HCT116 (cell line): ENCODE measurements at regions not wholly inside any gene's neighbourhood (a gene's known extent, or its start where the extent isn't known, plus 50 kb on each side); places are given as distances from the start of the nearest gene placed in this dataset.

Source experiments
- ATAC-seq: fragments of 200-7000 bp; cut with Tn5 transposase; 2 replicates; pipeline ENCODE4 v1.9.1; 2020; ENCODE audit warnings: mild to moderate bottlenecking, moderate library complexity
- BruUV-seq: library from RNA; stranded (reverse); fragments of 400-500 nt; replicated peaks from 2 replicates; lab custom pipeline; 2021; lab: Mats Ljungman, UMichigan
- CTCF ChIA-PET: fragments of 300-600 bp; sonication (Branson Sonifier 250); formaldehyde crosslinking; loops from one replicate; lab custom pipeline; 2021; ENCODE audit warnings: antibody characterized with exemption; lab: Charles Lee
- POLR2A ChIA-PET: fragments of 300-600, 350-600 bp; sonication (Branson Sonifier 250); formaldehyde crosslinking; loops from one replicate; lab custom pipeline; 2021; ENCODE audit warnings: antibody characterized with exemption; lab: Charles Lee
- RAD21 ChIA-PET, 2 experiments: fragments of 300-600 bp; sonication (Branson Sonifier 250); formaldehyde crosslinking; loops; one replicate each; lab custom pipeline; 2023; ENCODE audit warnings: low total read pairs in 2 of 2; ENCODE audit not compliant: uncharacterized antibody in 2 of 2, unreplicated experiment in 2 of 2, low non-redundant PET in 1 of 2; lab: Charles Lee
- DNase-seq: peaks from one replicate; pipeline ENCODE4 v3.0.0-alpha.2; 2010; ENCODE audit warnings: low read depth, low spot score
- H2AFZ ChIP-seq: fragments of 200-600 bp; shearing (Covaris generic), sonication (generic); 2 replicates; pipeline ENCODE4 v1.6.1; 2017; ENCODE audit warnings: low read depth, mixed run types, mixed read lengths, antibody characterized with exemption, low read length; ENCODE audit not compliant: poor library complexity, severe bottlenecking
- H3K27ac ChIP-seq: 2 replicates; pipeline ENCODE4 v1.5.1; 2012; ENCODE audit warnings: low read depth, low read length
- H3K27me3 ChIP-seq: fragments of 200-600 bp; sonication (generic); 2 replicates; pipeline ENCODE4 v1.6.1; 2016; ENCODE audit warnings: mixed run types, low read length, mixed read lengths; ENCODE audit not compliant: insufficient read depth
- H3K36me3 ChIP-seq, 2 experiments: fragments of 200-500 bp in 1 of 2; fragments of 200-600 bp in 1 of 2; sonication (Bioruptor generic) in 1 of 2; sonication (generic) in 1 of 2; 2 replicates each; pipeline versions ENCODE4 v1.5.1 to v1.6.1; 2014 to 2016; ENCODE audit warnings: low read length in 2 of 2, inconsistent platforms in 1 of 2, mixed read lengths in 1 of 2, mixed run types in 1 of 2; ENCODE audit not compliant: insufficient read depth in 2 of 2, control insufficient read depth in 1 of 2
- H3K4me1 ChIP-seq, 2 experiments: fragments of 200-600 bp in 1 of 2; sonication (generic) in 1 of 2; 2 replicates each; pipeline versions ENCODE4 v1.5.1 to v1.6.1; 2012 to 2017; ENCODE audit warnings: low read length in 2 of 2, inconsistent platforms in 1 of 2, mild to moderate bottlenecking in 1 of 2, mixed read lengths in 1 of 2, mixed run types in 1 of 2, moderate library complexity in 1 of 2; ENCODE audit not compliant: insufficient read depth in 2 of 2, control insufficient read depth in 1 of 2
- H3K4me2 ChIP-seq: fragments of 200-600 bp; sonication (generic); 2 replicates; pipeline ENCODE4 v1.6.1; 2017; ENCODE audit warnings: mixed run types, low read length, mixed read lengths
- H3K4me3 ChIP-seq, 2 experiments: fragments of 200-600 bp in 1 of 2; sonication (generic) in 1 of 2; replicated peaks in 1 of 2; 2 replicates each; pipeline ENCODE4 v1.5.1; 2011 to 2016; ENCODE audit warnings: low read length in 2 of 2, control low read depth in 1 of 2, low read depth in 1 of 2, mild to moderate bottlenecking in 1 of 2, mixed read lengths in 1 of 2, mixed run types in 1 of 2
- H3K79me2 ChIP-seq: fragments of 200-600 bp; sonication (generic); 2 replicates; pipeline ENCODE4 v1.6.1; 2017; ENCODE audit warnings: mild to moderate bottlenecking, mixed run types, low read length, moderate library complexity, mixed read lengths; ENCODE audit not compliant: insufficient read depth
- H3K9ac ChIP-seq: fragments of 200-600 bp; sonication (generic); 2 replicates; pipeline ENCODE4 v1.6.1; 2016; ENCODE audit warnings: low read length, mixed read lengths
- H3K9me2 ChIP-seq: fragments of 200-600 bp; sonication (generic), shearing (Covaris generic); 2 replicates; pipeline ENCODE4 v1.6.1; 2017; ENCODE audit warnings: mixed run types, mild to moderate bottlenecking, moderate library complexity; ENCODE audit not compliant: insufficient read depth
- H3K9me3 ChIP-seq, 2 experiments: fragments of 200-500 bp in 1 of 2; fragments of 200-600 bp in 1 of 2; sonication (Bioruptor generic) in 1 of 2; sonication (generic) in 1 of 2; 2 replicates each; pipeline ENCODE4 v1.6.1; 2014 to 2017; ENCODE audit warnings: low read length in 2 of 2, mixed read lengths in 2 of 2, inconsistent platforms in 1 of 2, low read depth in 1 of 2, mild to moderate bottlenecking in 1 of 2, mixed run types in 1 of 2, moderate library complexity in 1 of 2; ENCODE audit not compliant: control insufficient read depth in 1 of 2, insufficient read depth in 1 of 2
- H4K20me1 ChIP-seq: fragments of 200-600 bp; sonication (generic), shearing (Covaris generic); 2 replicates; pipeline ENCODE4 v1.6.1; 2017; ENCODE audit warnings: mixed run types, mild to moderate bottlenecking, moderate library complexity; ENCODE audit not compliant: insufficient read depth
- CBX3 ChIP-seq: IDR thresholded peaks from 2 replicates; pipeline ENCODE4 v1.6.1; 2012; ENCODE audit warnings: low read depth
- CEBPB ChIP-seq: IDR thresholded peaks from 2 replicates; pipeline ENCODE4 v1.6.1; 2012; ENCODE audit warnings: low read depth
- EGR1 ChIP-seq: IDR thresholded peaks from 2 replicates; pipeline ENCODE4 v1.6.1; 2012; ENCODE audit warnings: low read depth
- ELF1 ChIP-seq: IDR thresholded peaks from 2 replicates; pipeline ENCODE4 v1.6.1; 2012; ENCODE audit warnings: low read depth, borderline replicate concordance
- EZH2 ChIP-seq: fragments of 200-600 bp; sonication (generic); IDR thresholded peaks from 2 replicates; pipeline ENCODE4 v1.6.1; 2017; ENCODE audit warnings: antibody characterized with exemption, mixed run types
- EZH2phosphoT487 ChIP-seq: fragments of 200-600 bp; IDR thresholded peaks from 2 replicates; pipeline ENCODE4 v1.6.1; 2018; ENCODE audit warnings: antibody characterized with exemption, borderline replicate concordance
- FOSL1 ChIP-seq: IDR thresholded peaks from 2 replicates; pipeline ENCODE4 v1.6.1; 2012; ENCODE audit warnings: low read depth
- JUND ChIP-seq: IDR thresholded peaks from 2 replicates; pipeline ENCODE4 v1.6.1; 2012
- POLR2A ChIP-seq: IDR thresholded peaks from 2 replicates; pipeline ENCODE4 v1.7.0; 2011; ENCODE audit warnings: borderline replicate concordance; ENCODE audit not compliant: insufficient read depth, insufficient read length; ENCODE audit errors: extremely low read depth
- POLR2AphosphoS5 ChIP-seq: IDR thresholded peaks from 2 replicates; pipeline ENCODE4 v1.6.1; 2011; ENCODE audit warnings: mild to moderate bottlenecking, low read depth, low read length, moderate library complexity
- RAD21 ChIP-seq: IDR thresholded peaks from 2 replicates; pipeline ENCODE4 v1.6.1; 2012; ENCODE audit warnings: low read depth, mild to moderate bottlenecking
- SP1 ChIP-seq: IDR thresholded peaks from 2 replicates; pipeline ENCODE4 v1.6.1; 2012; ENCODE audit warnings: low read depth
- SRF ChIP-seq: IDR thresholded peaks from 2 replicates; pipeline ENCODE4 v1.6.1; 2012; ENCODE audit warnings: low read depth
- ZNF274 ChIP-seq: fragments of 200-500 bp; sonication (Bioruptor generic); IDR thresholded peaks from 2 replicates; pipeline ENCODE4 v1.6.1; 2014; ENCODE audit warnings: mild to moderate bottlenecking, low read depth, low read length, inconsistent platforms
- intact Hi-C: fragments of 100-400 bp; cut with micrococcal nuclease; formaldehyde crosslinking; loops from 2 replicates; pipeline ENCODE4 v1.10.0; 2022
- TF ChIP-seq, protein P1 (sequence below), 3 experiments: fragments of 200-600 bp in 1 of 3; sonication (generic) in 1 of 3; IDR thresholded peaks in 2 of 3; conservative IDR thresholded peaks in 1 of 3; 2 replicates each; pipeline ENCODE4 v1.5.1; 2012 to 2017; ENCODE audit warnings: low read depth in 2 of 3, low read length in 2 of 3, antibody characterized with exemption in 1 of 3, borderline replicate concordance in 1 of 3, control low read depth in 1 of 3, mild to moderate bottlenecking in 1 of 3, mixed read lengths in 1 of 3, mixed run types in 1 of 3, moderate library complexity in 1 of 3; ENCODE audit not compliant: insufficient read depth in 1 of 3
- TF ChIP-seq, protein P2 (sequence below): IDR thresholded peaks from 2 replicates; pipeline ENCODE4 v1.6.1; 2012
- TF ChIP-seq, protein P3 (sequence below): IDR thresholded peaks from 2 replicates; pipeline ENCODE4 v1.6.1; 2012; ENCODE audit warnings: low read depth
- TF ChIP-seq, protein P4 (sequence below): IDR thresholded peaks from 2 replicates; pipeline ENCODE4 v1.6.1; 2012

DNA sequence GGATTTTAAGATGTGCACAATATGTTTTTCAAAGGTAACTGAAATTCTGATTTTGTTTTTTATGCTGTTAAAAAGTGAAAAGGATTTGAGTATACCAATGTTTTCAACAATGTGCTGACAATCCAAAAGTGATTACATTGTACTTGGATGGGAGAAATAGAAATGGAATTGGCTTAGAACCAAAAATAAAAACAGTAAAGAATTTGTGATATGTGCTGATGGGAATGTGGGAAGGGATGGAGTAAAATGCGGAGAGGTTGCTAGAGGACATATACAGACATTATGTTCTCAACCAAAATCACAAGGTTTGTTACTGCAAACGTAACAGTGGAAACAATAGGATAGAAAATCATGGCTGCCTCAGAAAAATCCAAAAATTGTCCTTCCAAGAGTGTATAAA, 279.3 kb upstream of the TENM4 start:
- CTCF ChIA-PET: no interaction called here
- H3K4me1 ChIP-seq: no peaks in the 10 kb centered on the region

More for the DNA sequence above, 279.3 kb upstream of the TENM4 start:
- ChIA-PET RAD21 (no interaction called here), POLR2A (no interaction called here)
- H3K79me2 ChIP-seq: no peaks in the 10 kb centered on the region
- no TSS peak for BruUV-seq
- ATAC-seq: no peak
- peaks cover 0 to 24% of the 10 kb centered on the region in 2 experiments; a peak in 1 of 4 replicates for H3K9me3 ChIP-seq
- no peaks in the 10 kb centered on the region for H3K36me3 ChIP-seq
- no peak overlapping the region for H3K4me3 ChIP-seq
- H3K9ac ChIP-seq: no peak overlapping the region
- no peak for TF ChIP-seq EZH2
- no peak for TF ChIP-seq RAD21
- no peak for TF ChIP-seq EGR1
- no peak for TF ChIP-seq CEBPB
- no peak for TF ChIP-seq ELF1
- TF ChIP-seq EZH2phosphoT487: no peak
- no peak for TF ChIP-seq POLR2A
- TF ChIP-seq SRF: no peak
- no peak for TF ChIP-seq POLR2AphosphoS5
- TF ChIP-seq, protein P1, sequence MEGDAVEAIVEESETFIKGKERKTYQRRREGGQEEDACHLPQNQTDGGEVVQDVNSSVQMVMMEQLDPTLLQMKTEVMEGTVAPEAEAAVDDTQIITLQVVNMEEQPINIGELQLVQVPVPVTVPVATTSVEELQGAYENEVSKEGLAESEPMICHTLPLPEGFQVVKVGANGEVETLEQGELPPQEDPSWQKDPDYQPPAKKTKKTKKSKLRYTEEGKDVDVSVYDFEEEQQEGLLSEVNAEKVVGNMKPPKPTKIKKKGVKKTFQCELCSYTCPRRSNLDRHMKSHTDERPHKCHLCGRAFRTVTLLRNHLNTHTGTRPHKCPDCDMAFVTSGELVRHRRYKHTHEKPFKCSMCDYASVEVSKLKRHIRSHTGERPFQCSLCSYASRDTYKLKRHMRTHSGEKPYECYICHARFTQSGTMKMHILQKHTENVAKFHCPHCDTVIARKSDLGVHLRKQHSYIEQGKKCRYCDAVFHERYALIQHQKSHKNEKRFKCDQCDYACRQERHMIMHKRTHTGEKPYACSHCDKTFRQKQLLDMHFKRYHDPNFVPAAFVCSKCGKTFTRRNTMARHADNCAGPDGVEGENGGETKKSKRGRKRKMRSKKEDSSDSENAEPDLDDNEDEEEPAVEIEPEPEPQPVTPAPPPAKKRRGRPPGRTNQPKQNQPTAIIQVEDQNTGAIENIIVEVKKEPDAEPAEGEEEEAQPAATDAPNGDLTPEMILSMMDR (IDR thresholded peaks at IDR 0.05 in 2 of 3, conservative IDR thresholded peaks at IDR 0.05 in 1 of 3; ENCODE audit: borderline replicate concordance in 1 of 3, insufficient read depth in 1 of 3, low read depth in 2 of 3, low read length in 2 of 3): no peak
- TF ChIP-seq JUND: no peak
- TF ChIP-seq, protein P2, sequence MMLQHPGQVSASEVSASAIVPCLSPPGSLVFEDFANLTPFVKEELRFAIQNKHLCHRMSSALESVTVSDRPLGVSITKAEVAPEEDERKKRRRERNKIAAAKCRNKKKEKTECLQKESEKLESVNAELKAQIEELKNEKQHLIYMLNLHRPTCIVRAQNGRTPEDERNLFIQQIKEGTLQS: no peak
- TF ChIP-seq, protein P3, sequence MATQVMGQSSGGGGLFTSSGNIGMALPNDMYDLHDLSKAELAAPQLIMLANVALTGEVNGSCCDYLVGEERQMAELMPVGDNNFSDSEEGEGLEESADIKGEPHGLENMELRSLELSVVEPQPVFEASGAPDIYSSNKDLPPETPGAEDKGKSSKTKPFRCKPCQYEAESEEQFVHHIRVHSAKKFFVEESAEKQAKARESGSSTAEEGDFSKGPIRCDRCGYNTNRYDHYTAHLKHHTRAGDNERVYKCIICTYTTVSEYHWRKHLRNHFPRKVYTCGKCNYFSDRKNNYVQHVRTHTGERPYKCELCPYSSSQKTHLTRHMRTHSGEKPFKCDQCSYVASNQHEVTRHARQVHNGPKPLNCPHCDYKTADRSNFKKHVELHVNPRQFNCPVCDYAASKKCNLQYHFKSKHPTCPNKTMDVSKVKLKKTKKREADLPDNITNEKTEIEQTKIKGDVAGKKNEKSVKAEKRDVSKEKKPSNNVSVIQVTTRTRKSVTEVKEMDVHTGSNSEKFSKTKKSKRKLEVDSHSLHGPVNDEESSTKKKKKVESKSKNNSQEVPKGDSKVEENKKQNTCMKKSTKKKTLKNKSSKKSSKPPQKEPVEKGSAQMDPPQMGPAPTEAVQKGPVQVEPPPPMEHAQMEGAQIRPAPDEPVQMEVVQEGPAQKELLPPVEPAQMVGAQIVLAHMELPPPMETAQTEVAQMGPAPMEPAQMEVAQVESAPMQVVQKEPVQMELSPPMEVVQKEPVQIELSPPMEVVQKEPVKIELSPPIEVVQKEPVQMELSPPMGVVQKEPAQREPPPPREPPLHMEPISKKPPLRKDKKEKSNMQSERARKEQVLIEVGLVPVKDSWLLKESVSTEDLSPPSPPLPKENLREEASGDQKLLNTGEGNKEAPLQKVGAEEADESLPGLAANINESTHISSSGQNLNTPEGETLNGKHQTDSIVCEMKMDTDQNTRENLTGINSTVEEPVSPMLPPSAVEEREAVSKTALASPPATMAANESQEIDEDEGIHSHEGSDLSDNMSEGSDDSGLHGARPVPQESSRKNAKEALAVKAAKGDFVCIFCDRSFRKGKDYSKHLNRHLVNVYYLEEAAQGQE: no peak
- TF ChIP-seq SP1: no peak
- no peak for TF ChIP-seq ZNF274
- TF ChIP-seq FOSL1: no peak
- no peak for TF ChIP-seq CBX3
- TF ChIP-seq, protein P4, sequence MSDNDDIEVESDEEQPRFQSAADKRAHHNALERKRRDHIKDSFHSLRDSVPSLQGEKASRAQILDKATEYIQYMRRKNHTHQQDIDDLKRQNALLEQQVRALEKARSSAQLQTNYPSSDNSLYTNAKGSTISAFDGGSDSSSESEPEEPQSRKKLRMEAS: no peak
- no peaks in the 10 kb centered on the region for H4K20me1 ChIP-seq
- no peaks in the 10 kb centered on the region for H3K9me2 ChIP-seq
- no peak overlapping the region for H3K4me2 ChIP-seq
- intact Hi-C loops: no loop called here
- no peak for DNase-seq
- H3K27me3 ChIP-seq: no peaks in the 10 kb centered on the region
- no peak overlapping the region for H2AFZ ChIP-seq
- H3K27ac ChIP-seq: no peak overlapping the region
